Vagina (tissue), 2 donors: ENCODE measurements at regions not wholly inside any gene's neighbourhood (a gene's known extent, or its start where the extent isn't known, plus 50 kb on each side); places are given as distances from the start of the nearest gene placed in this dataset.

Source experiments
- DNase-seq, 2 donors: peaks; one replicate each; pipeline ENCODE4 v3.0.0-alpha.2; 2017; ENCODE audit errors: extremely low spot score in 2 of 2
- H3K27ac ChIP-seq: fragments of 200-600 bp; sonication (generic); one replicate; pipeline ENCODE4 v1.5.1; 2019
- H3K27me3 ChIP-seq: fragments of 200-600 bp; sonication (generic); one replicate; pipeline ENCODE4 v1.5.1; 2019
- H3K36me3 ChIP-seq, 2 donors: fragments of 200-600 bp; sonication (generic); one replicate each; pipeline ENCODE4 v1.5.1; 2017 to 2019
- H3K4me1 ChIP-seq: fragments of 200-600 bp; sonication (generic); one replicate; pipeline ENCODE4 v1.5.1; 2019
- H3K4me3 ChIP-seq, 2 donors: fragments of 200-600 bp; sonication (generic); 1 replicate in 1 of 2; 2 replicates in 1 of 2; pipeline ENCODE4 v1.5.1; 2016 to 2019
- H3K9me3 ChIP-seq: fragments of 200-600 bp; sonication (generic); one replicate; pipeline ENCODE4 v1.5.1; 2019
- CTCF ChIP-seq, 3 experiments: fragments of 450-650 bp in 2 of 3; fragments of 200-600 bp in 1 of 3; sonication (generic) in 1 of 3; IDR thresholded peaks; one replicate each; pipeline ENCODE4 v1.5.1; 2017 to 2019; ENCODE audit warnings: antibody characterized with exemption in 3 of 3, mild to moderate bottlenecking in 2 of 3, moderate library complexity in 2 of 3
- POLR2A ChIP-seq, 2 donors: fragments of 450-650 bp; IDR thresholded peaks; one replicate each; pipeline ENCODE4 v1.6.1; 2017; ENCODE audit warnings: antibody characterized with exemption in 2 of 2, mild to moderate bottlenecking in 2 of 2, moderate library complexity in 2 of 2
- POLR2AphosphoS5 ChIP-seq, 2 donors: sonication (generic); formaldehyde crosslinking; IDR thresholded peaks; one replicate each; pipeline ENCODE4 v1.9.0; 2017; ENCODE audit warnings: antibody characterized with exemption in 2 of 2, mild to moderate bottlenecking in 2 of 2, low read depth in 1 of 2; ENCODE audit not compliant: insufficient read depth in 1 of 2
- intact Hi-C: fragments of 100-400 bp; cut with DNase I; formaldehyde crosslinking; loops from one replicate; pipeline ENCODE4 v1.15.1; 2023

DNA sequence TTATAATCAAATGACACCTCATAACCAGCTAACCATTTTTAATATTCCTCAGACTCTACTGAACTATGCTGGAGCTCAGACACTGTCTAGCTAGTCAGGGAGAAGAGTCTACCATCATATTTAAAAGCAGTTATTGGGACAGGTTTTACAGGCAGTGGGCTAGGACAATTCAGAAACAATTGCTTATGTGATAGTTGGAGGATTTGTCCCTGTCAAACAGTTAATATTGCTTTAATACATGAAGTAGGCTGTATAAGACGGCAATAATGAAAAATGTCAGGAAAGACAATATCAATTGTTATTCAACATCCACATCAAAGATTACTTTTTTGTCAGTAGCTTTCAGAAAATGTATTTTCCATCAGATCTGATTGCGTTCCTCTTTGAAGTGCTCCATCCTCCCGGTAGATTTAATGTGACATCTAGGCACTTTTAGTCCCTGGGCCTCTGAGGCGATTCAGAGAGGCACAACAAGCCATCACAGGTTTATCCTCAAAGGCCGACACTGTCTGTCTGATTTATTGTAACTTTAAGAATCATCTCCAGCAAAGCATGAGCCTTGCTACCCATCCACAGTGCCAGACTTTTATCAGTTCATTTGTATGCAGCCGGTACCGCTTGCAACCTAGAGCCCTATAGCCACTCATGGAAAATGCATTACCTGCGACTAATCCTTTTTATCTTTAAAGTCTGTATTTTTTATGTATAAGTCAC, 152.2 kb downstream of the PSAT1 start:
- Histone ChIP-seq H3K27ac (no peak overlapping the region), H3K36me3 (no peaks in the 10 kb centered on the region), H3K27me3 (no peaks in the 10 kb centered on the region), H3K9me3 (no peaks in the 10 kb centered on the region), H3K4me3 (no peak overlapping the region), H3K4me1 (no peaks in the 10 kb centered on the region)
- no peak for DNase-seq
- TF ChIP-seq CTCF (IDR thresholded peaks at IDR 0.05) = no peak
- TF ChIP-seq POLR2AphosphoS5 (IDR thresholded peaks at IDR 0.05; ENCODE audit: insufficient read depth in 1 of 2, low read depth in 1 of 2) = no peak
- no peak for TF ChIP-seq POLR2A (IDR thresholded peaks at IDR 0.05)
- intact Hi-C loops = no loop called here

DNA sequence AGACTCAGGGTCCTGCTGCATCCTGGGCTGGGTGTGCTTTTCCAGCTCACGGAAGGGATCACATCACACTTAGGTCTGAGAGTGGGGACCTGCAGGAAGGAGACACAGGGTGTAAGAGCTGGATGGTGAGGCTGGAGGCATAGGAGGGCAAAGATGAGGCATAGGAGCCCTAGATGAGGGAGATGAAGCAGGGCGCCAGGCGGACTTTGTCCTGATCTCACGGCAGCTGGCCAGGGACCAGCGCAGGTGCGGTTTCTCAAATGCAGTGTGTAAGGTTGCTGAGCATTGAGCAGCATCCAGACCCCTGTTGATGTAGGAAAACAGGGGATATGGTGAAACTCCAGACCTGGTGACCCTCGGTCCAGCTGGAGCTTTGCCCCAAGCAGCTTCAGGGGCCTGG, 156.5 kb downstream of the PSAT1 start:
- H3K27ac ChIP-seq = no peak overlapping the region
- intact Hi-C loops = no loop called here
- TF ChIP-seq POLR2AphosphoS5 (IDR thresholded peaks at IDR 0.05; ENCODE audit: insufficient read depth in 1 of 2, low read depth in 1 of 2) (no peak), CTCF (IDR thresholded peaks at IDR 0.05) (no peak)

GRCh38 chr9:78462611-78463010, 165.7 kb downstream of the PSAT1 start:
- Histone ChIP-seq H3K4me1 (no peaks in the 10 kb centered on the region), H3K4me3 (no peak overlapping the region), H3K27me3 (no peaks in the 10 kb centered on the region), H3K36me3 (no peaks in the 10 kb centered on the region), H3K9me3 (no peaks in the 10 kb centered on the region), H3K27ac (no peak overlapping the region)
- intact Hi-C loops = no loop called here
- no peak for TF ChIP-seq POLR2A (IDR thresholded peaks at IDR 0.05)
- no peak for TF ChIP-seq CTCF (IDR thresholded peaks at IDR 0.05)
- TF ChIP-seq POLR2AphosphoS5 (IDR thresholded peaks at IDR 0.05; ENCODE audit: insufficient read depth in 1 of 2, low read depth in 1 of 2) = no peak
- DNase-seq = no peak

More for the DNA sequence above, 156.5 kb downstream of the PSAT1 start:
- no peaks in the 10 kb centered on the region for H3K27me3 ChIP-seq
- no peak overlapping the region for H3K4me3 ChIP-seq
- H3K4me1 ChIP-seq = no peaks in the 10 kb centered on the region
- no peak for DNase-seq
- H3K9me3 ChIP-seq = no peaks in the 10 kb centered on the region
- H3K36me3 ChIP-seq = no peaks in the 10 kb centered on the region

- TF ChIP-seq CTCF (IDR thresholded peaks at IDR 0.05) = no peak
- TF ChIP-seq POLR2A (IDR thresholded peaks at IDR 0.05) = no peak
- TF ChIP-seq POLR2AphosphoS5 (IDR thresholded peaks at IDR 0.05; ENCODE audit: insufficient read depth in 1 of 2, low read depth in 1 of 2) = no peak
- DNase-seq = no peak
- H3K36me3 ChIP-seq = no peaks in the 10 kb centered on the region
- H3K4me1 ChIP-seq = no peaks in the 10 kb centered on the region
- intact Hi-C loops = no loop called here
- H3K27me3 ChIP-seq = no peaks in the 10 kb centered on the region
- no peak overlapping the region for H3K27ac ChIP-seq
- no peak overlapping the region for H3K4me3 ChIP-seq
- H3K9me3 ChIP-seq = no peaks in the 10 kb centered on the region
These were observed 166.8 kb downstream of the PSAT1 start for GRCh38 chr9:78463750-78464149.

DNA sequence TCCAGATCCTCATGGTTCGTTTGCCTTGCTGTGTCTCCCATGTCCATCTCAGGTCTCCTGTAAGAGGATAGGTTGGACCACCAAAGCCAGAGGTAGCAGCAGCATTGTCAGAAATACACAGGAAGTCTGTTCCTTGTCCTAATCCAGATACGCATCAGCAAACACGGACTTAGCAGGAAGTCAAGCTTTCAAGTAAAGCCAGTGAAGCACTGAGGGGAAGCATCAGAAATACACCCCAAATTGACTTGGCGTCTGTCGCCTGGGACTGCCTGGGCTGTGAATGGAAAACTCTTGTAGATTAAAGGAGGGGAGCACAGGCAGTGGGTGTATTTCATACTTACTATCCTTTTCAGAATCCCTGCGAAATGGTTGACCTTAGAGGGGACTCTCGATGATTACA, 171.3 kb downstream of the PSAT1 start:
- DNase-seq = no peak

More for the DNA sequence above, 171.3 kb downstream of the PSAT1 start:
- Histone ChIP-seq H3K4me3 (no peak overlapping the region), H3K4me1 (no peaks in the 10 kb centered on the region), H3K27ac (no peak overlapping the region), H3K36me3 (no peaks in the 10 kb centered on the region), H3K9me3 (no peaks in the 10 kb centered on the region), H3K27me3 (no peaks in the 10 kb centered on the region)
- TF ChIP-seq CTCF (IDR thresholded peaks at IDR 0.05) = no peak
- TF ChIP-seq POLR2AphosphoS5 (IDR thresholded peaks at IDR 0.05; ENCODE audit: insufficient read depth in 1 of 2, low read depth in 1 of 2) = no peak
- TF ChIP-seq POLR2A (IDR thresholded peaks at IDR 0.05) = no peak
- intact Hi-C loops = no loop called here
